ENCODE measurements at regions not wholly inside any gene's neighbourhood (a gene's known extent, or its start where the extent isn't known, plus 50 kb on each side); places are given as distances from the start of the nearest gene placed in this dataset.

- Mint-ChIP-seq H3K27ac (no peak overlapping the region), H3K4me3 (no peak overlapping the region), H3K36me3 (no peaks in the 10 kb centered on the region), H3K4me1 (peaks cover 8% of the 10 kb centered on the region), H3K27me3 (ENCODE audit: low read depth) (no peaks in the 10 kb centered on the region), H3K9me3 (no peaks in the 10 kb centered on the region)
- ATAC-seq (no peak), DNase-seq (ENCODE audit: low spot score) (no peak)
- POLR2A ChIA-PET, result no interaction called here
- CTCF ChIA-PET, result no interaction called here
- no peak for TF ChIP-seq MLX (CRISPR knock-in tag; IDR thresholded peaks at IDR 0.05)
- TF ChIP-seq ATF1 (CRISPR knock-in tag; IDR thresholded peaks at IDR 0.05), result no peak
- no peak for TF ChIP-seq IRF2 (CRISPR knock-in tag; IDR thresholded peaks at IDR 0.05; ENCODE audit: borderline replicate concordance, low read depth)
- TF ChIP-seq FOXJ3 (CRISPR knock-in tag; IDR thresholded peaks at IDR 0.05; ENCODE audit: borderline replicate concordance), result no peak
- TF ChIP-seq, protein P1, sequence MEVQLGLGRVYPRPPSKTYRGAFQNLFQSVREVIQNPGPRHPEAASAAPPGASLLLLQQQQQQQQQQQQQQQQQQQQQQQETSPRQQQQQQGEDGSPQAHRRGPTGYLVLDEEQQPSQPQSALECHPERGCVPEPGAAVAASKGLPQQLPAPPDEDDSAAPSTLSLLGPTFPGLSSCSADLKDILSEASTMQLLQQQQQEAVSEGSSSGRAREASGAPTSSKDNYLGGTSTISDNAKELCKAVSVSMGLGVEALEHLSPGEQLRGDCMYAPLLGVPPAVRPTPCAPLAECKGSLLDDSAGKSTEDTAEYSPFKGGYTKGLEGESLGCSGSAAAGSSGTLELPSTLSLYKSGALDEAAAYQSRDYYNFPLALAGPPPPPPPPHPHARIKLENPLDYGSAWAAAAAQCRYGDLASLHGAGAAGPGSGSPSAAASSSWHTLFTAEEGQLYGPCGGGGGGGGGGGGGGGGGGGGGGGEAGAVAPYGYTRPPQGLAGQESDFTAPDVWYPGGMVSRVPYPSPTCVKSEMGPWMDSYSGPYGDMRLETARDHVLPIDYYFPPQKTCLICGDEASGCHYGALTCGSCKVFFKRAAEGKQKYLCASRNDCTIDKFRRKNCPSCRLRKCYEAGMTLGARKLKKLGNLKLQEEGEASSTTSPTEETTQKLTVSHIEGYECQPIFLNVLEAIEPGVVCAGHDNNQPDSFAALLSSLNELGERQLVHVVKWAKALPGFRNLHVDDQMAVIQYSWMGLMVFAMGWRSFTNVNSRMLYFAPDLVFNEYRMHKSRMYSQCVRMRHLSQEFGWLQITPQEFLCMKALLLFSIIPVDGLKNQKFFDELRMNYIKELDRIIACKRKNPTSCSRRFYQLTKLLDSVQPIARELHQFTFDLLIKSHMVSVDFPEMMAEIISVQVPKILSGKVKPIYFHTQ (CRISPR knock-in tag; IDR thresholded peaks at IDR 0.05), result no peak
- TF ChIP-seq ZNF232 (CRISPR knock-in tag; IDR thresholded peaks at IDR 0.05), result no peak
- TF ChIP-seq CREM (CRISPR knock-in tag; IDR thresholded peaks at IDR 0.05), result no peak
- no peak for TF ChIP-seq TEAD4 (CRISPR knock-in tag; IDR thresholded peaks at IDR 0.05)
- no peak for TF ChIP-seq NFATC4 (CRISPR knock-in tag; IDR thresholded peaks at IDR 0.05)
- no peak for TF ChIP-seq SMAD3 (CRISPR knock-in tag; IDR thresholded peaks at IDR 0.05; ENCODE audit: borderline replicate concordance)
- TF ChIP-seq ZNF416 (CRISPR knock-in tag; IDR thresholded peaks at IDR 0.05), result no peak
- TF ChIP-seq, protein P2, sequence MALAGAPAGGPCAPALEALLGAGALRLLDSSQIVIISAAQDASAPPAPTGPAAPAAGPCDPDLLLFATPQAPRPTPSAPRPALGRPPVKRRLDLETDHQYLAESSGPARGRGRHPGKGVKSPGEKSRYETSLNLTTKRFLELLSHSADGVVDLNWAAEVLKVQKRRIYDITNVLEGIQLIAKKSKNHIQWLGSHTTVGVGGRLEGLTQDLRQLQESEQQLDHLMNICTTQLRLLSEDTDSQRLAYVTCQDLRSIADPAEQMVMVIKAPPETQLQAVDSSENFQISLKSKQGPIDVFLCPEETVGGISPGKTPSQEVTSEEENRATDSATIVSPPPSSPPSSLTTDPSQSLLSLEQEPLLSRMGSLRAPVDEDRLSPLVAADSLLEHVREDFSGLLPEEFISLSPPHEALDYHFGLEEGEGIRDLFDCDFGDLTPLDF (CRISPR knock-in tag; IDR thresholded peaks at IDR 0.05), result no peak
- TF ChIP-seq ZNF263 (CRISPR knock-in tag; IDR thresholded peaks at IDR 0.05; ENCODE audit: low read depth), result no peak
- TF ChIP-seq HMGA2 (CRISPR knock-in tag; IDR thresholded peaks at IDR 0.05), result no peak
- TF ChIP-seq, protein P3, sequence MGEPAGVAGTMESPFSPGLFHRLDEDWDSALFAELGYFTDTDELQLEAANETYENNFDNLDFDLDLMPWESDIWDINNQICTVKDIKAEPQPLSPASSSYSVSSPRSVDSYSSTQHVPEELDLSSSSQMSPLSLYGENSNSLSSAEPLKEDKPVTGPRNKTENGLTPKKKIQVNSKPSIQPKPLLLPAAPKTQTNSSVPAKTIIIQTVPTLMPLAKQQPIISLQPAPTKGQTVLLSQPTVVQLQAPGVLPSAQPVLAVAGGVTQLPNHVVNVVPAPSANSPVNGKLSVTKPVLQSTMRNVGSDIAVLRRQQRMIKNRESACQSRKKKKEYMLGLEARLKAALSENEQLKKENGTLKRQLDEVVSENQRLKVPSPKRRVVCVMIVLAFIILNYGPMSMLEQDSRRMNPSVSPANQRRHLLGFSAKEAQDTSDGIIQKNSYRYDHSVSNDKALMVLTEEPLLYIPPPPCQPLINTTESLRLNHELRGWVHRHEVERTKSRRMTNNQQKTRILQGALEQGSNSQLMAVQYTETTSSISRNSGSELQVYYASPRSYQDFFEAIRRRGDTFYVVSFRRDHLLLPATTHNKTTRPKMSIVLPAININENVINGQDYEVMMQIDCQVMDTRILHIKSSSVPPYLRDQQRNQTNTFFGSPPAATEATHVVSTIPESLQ (CRISPR knock-in tag; IDR thresholded peaks at IDR 0.05), result no peak
- TF ChIP-seq, protein P4, sequence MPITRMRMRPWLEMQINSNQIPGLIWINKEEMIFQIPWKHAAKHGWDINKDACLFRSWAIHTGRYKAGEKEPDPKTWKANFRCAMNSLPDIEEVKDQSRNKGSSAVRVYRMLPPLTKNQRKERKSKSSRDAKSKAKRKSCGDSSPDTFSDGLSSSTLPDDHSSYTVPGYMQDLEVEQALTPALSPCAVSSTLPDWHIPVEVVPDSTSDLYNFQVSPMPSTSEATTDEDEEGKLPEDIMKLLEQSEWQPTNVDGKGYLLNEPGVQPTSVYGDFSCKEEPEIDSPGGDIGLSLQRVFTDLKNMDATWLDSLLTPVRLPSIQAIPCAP (CRISPR knock-in tag; IDR thresholded peaks at IDR 0.05), result no peak
Observed at GRCh38 chr2:185279999-185280398, 458.6 kb upstream of the FSIP2 start.

GRCh38 chr2:185284696-185285095 lies 453.9 kb upstream of the FSIP2 start:
- no peaks in the 10 kb centered on the region for H3K36me3 Mint-ChIP-seq
- TF ChIP-seq, protein P5, sequence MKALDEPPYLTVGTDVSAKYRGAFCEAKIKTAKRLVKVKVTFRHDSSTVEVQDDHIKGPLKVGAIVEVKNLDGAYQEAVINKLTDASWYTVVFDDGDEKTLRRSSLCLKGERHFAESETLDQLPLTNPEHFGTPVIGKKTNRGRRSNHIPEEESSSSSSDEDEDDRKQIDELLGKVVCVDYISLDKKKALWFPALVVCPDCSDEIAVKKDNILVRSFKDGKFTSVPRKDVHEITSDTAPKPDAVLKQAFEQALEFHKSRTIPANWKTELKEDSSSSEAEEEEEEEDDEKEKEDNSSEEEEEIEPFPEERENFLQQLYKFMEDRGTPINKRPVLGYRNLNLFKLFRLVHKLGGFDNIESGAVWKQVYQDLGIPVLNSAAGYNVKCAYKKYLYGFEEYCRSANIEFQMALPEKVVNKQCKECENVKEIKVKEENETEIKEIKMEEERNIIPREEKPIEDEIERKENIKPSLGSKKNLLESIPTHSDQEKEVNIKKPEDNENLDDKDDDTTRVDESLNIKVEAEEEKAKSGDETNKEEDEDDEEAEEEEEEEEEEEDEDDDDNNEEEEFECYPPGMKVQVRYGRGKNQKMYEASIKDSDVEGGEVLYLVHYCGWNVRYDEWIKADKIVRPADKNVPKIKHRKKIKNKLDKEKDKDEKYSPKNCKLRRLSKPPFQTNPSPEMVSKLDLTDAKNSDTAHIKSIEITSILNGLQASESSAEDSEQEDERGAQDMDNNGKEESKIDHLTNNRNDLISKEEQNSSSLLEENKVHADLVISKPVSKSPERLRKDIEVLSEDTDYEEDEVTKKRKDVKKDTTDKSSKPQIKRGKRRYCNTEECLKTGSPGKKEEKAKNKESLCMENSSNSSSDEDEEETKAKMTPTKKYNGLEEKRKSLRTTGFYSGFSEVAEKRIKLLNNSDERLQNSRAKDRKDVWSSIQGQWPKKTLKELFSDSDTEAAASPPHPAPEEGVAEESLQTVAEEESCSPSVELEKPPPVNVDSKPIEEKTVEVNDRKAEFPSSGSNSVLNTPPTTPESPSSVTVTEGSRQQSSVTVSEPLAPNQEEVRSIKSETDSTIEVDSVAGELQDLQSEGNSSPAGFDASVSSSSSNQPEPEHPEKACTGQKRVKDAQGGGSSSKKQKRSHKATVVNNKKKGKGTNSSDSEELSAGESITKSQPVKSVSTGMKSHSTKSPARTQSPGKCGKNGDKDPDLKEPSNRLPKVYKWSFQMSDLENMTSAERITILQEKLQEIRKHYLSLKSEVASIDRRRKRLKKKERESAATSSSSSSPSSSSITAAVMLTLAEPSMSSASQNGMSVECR (CRISPR knock-in tag; IDR thresholded peaks at IDR 0.05; ENCODE audit: borderline replicate concordance), result no peak
- TF ChIP-seq ZNF425 (CRISPR knock-in tag; conservative IDR thresholded peaks at IDR 0.05), result no peak
- peaks cover 4% of the 10 kb centered on the region for H3K4me1 Mint-ChIP-seq
- ChIA-PET POLR2A (no interaction called here), CTCF (no interaction called here)
- H3K27ac Mint-ChIP-seq, result no peak overlapping the region
- no peak overlapping the region for H3K4me3 Mint-ChIP-seq
- DNase-seq (ENCODE audit: low spot score) (no peak), ATAC-seq (no peak)
- H3K9me3 Mint-ChIP-seq, result no peaks in the 10 kb centered on the region
- no peaks in the 10 kb centered on the region for H3K27me3 Mint-ChIP-seq (ENCODE audit: low read depth)
